HG03103 (cell line): ENCODE measurements at regions not wholly inside any gene's neighbourhood (a gene's known extent, or its start where the extent isn't known, plus 50 kb on each side); places are given as distances from the start of the nearest gene placed in this dataset.
"Not testable (repeated sequence)": the region's sequence is repeated elsewhere in the genome, so short reads cannot be mapped to it uniquely, and the experiment has no call there.

Experiments
- ATAC-seq: cut with Tn5 transposase; IDR thresholded peaks from one replicate; pipeline ENCODE4 v1.9.1; 2021; ENCODE audit warnings: low read depth; ENCODE audit not compliant: unreplicated experiment

DNA sequence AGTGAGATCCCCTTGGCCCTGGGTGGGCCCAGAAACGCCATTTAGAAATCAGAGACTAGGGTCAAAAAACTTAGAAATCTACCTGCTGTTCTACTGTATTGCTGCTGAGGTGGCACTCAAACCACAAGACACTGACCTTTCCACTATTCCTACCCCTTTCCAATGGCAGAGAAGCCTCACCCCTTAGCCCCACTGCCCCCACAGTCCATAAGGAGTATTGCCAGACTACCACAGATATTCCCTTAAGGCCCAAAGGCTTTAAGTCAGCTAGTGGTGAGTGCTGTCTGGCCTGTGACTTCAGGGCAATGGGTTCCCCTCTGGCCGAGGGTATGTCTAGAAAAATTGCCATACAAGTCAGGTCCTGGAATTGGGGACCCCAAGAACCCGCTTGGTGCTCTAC lies 656.1 kb downstream of the COL12A1 start:
- no peak for ATAC-seq

- no peak for ATAC-seq
Measured at GRCh38 chr6:74534465-74535211, 671.2 kb downstream of the COL12A1 start.

- no peak for ATAC-seq
Measured at GRCh38 chr6:74519163-74519562, 686.7 kb downstream of the COL12A1 start.

GRCh38 chr6:74518035-74518434 lies 687.8 kb downstream of the COL12A1 start:
- ATAC-seq, result no peak

DNA sequence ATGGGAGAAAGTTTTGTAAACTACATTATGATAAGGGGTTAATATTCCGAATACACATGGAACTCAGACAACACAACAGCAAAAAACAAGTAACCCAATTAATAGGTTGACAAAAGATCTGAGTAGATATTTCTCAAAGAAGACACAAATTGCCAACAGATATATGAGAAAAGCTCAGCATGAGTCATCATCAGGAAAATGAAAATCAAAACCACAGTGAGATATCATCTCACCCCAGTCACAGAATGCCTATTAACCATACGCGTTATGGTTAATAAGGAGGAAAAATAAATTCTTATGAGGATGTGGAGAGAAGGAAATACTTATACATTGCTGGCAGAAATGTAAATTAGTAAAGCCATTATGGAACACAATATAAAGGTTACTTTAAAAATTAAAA lies 695.0 kb downstream of the COL12A1 start:
- ATAC-seq, result no peak

- no peak for ATAC-seq
Measured at GRCh38 chr6:74507649-74508048, 698.2 kb downstream of the COL12A1 start.

- ATAC-seq, result no peak
Measured at GRCh38 chr6:74505391-74505790, 700.5 kb downstream of the COL12A1 start.

- no peak for ATAC-seq
Measured at GRCh38 chr6:74504941-74505340, 700.9 kb downstream of the COL12A1 start.

- ATAC-seq, result no peak
Measured at GRCh38 chr6:74492587-74492986, 713.3 kb downstream of the COL12A1 start.

- no peak for ATAC-seq
Measured at GRCh38 chr6:74491844-74492374, 713.9 kb downstream of the COL12A1 start.

- not testable (repeated sequence) for ATAC-seq
Measured at GRCh38 chr6:74488726-74489125, 717.1 kb downstream of the COL12A1 start.

GRCh38 chr6:74482180-74482579 lies 723.7 kb downstream of the COL12A1 start:
- ATAC-seq, result no peak

- no peak for ATAC-seq
Measured at GRCh38 chr6:74480561-74480960, 725.3 kb downstream of the COL12A1 start.

- ATAC-seq, result no peak
Measured at GRCh38 chr6:74479960-74480359, 725.9 kb downstream of the COL12A1 start.

DNA sequence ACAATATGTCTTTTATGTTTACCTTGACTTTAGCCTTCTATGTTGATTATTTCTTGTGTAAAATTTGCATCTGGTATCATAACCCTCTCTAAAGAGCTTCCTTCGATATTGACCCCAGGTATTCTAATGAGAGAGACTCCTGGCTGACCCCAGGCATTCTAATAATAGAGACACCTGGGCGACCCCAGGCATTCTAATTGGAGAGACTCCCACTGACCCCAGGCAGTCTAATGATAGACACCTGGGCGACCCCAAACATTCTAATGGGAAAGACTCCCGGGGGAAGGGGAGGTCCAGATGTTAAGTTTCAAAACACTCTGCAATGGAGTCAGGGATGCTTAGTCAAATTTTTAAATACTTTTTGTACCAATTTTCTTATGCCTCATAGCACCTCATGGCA lies 726.4 kb downstream of the COL12A1 start:
- no peak for ATAC-seq

GRCh38 chr6:74474046-74474445 lies 731.8 kb downstream of the COL12A1 start:
- not testable (repeated sequence) for ATAC-seq

DNA sequence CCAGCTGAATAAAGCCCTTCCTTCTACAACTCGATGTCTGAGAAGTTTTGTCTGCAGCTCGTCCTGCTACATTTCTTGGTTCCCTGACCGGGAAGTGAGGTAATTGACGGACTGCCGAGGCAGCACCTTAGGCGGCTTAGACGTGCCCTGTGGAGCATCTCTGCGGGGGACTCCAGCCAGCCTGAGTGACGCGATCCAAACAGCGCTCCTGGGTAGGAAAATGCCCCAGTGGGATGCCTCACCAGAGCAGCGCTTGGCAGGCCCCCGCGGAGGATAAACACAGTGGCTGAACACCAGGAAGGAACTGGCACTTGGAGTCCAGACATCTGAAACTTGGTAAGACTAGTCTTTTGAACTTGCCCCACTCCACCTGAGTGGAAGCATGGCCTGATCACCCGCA lies 737.3 kb downstream of the COL12A1 start:
- ATAC-seq, result not testable (repeated sequence)

GRCh38 chr6:74467533-74468215 lies 738.2 kb downstream of the COL12A1 start:
- ATAC-seq, result no peak

- ATAC-seq, result no peak
Measured at GRCh38 chr6:74466572-74466971, 739.3 kb downstream of the COL12A1 start.

DNA sequence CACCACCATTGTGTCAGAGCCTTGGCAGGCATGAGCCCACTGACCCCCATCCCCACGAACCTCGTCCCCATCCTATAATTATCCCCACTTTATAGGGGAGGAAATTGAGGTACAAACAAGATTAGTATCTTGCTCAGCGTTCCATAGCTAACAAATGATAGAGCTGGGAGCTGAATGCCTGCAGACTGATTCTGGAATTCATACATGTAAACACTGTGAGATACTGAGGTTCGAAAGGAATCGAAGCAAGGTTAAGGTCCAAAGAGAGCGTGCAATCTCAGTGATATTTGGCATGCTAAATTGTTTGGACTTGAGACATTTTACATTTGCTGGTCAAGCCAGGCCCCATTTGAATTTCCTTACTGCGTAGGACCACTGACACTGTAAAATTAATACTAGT lies 746.6 kb downstream of the COL12A1 start:
- no peak for ATAC-seq

DNA sequence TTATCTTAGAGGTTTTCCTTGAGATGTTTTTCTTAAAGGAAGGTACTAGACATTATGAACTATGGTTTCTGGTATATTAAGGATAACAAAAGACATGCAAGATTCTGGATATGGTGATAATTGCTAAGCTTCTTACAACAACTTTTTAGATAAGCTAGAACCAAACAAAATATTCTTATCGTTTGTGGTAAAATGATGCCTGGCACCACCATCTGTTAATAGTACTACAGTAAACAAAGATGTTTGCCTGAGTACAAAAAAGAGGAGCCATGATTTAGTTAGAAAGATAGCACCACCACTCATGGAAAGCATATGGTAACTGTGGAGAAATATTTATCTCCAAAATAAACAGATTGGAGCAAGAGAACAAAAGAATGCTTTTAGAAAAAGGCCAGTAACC lies 747.3 kb downstream of the COL12A1 start:
- no peak for ATAC-seq

DNA sequence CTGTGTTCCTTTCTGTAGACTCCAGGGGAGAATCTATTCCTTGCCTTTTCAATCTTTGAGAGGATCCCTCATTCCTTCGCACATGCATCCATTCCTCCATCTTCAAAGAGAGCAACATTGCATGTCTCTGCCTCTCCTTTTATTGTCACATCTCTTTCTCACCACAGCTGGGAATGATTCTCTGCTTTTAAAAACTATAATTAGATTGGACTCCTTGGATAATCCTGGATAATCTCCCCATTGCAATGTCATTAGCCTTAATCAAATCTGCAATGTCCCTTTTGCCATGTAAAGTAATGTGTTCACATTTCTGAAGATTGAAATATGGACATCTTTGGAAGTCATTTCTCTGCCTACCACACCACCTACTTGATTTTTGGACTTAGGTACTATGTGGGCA lies 750.1 kb downstream of the COL12A1 start:
- ATAC-seq, result no peak
